ENCODE measurements at regions not wholly inside any gene's neighbourhood (a gene's known extent, or its start where the extent isn't known, plus 50 kb on each side); places are given as distances from the start of the nearest gene placed in this dataset.
A peak's percentile ranks its signal among the peaks of the same experiment; 100 is the strongest.

DNA sequence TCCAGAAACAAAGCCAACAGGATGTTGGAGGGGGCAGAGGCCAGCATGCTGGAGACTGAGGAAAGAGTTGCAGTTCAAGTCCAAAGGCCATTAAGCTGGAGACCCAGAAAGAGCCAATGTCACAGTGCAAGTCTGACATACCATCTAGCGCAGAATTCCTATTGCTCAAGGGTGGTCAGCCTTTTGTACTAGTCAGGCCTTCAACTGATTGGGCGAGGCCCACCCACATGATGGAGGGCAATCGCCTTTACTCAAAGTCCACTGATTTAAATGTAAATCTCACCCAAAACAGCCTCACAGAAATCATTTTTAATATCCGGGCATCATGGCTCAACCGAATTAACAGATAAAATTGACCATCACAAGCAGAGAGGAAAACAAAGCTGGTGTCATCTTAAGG, 113.9 kb downstream of the RCN1 start:
- DNase-seq (ENCODE audit: low read depth) = no peak

DNA sequence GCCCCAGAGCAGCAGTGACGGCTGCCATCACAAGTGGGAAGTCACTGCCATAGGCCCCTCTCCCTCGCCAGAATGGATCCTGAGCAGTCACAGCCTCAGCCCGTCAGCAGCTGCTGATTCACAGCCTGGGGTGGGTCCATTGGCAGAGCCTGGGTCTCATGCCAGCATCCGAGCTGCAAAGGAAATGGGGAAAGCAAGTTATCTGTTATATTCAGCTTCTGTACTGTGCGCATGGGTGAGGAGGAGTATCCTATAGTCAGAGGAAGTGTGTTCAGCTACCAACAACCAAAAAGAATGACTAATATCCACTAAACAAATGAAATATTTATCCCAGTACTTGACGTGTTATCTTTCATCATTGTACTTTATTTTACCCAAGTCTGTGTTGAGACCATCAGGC, 119.7 kb downstream of the RCN1 start:
- DNase-seq (ENCODE audit: low read depth) = no peak

DNA sequence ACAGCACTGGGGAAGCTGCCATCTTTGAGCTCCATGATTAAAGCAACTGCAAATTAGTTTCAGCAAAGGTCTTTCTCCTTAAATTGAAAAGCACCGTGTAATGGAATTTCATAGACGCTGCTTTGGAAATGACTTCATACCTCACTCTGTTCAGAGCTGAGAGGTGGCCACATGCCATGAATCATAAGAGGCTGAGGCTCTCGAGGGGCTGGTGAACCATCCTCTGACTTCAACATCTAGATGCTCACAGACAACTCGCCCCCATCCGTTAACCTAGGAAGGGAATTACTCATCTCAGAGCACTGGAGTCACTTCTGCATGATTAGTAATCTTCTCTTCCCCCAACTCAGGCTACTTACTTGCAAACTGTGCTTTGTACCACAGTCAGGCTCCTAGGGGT, 122.3 kb downstream of the RCN1 start:
- peak; percentile 15 for DNase-seq (ENCODE audit: low read depth)

DNA sequence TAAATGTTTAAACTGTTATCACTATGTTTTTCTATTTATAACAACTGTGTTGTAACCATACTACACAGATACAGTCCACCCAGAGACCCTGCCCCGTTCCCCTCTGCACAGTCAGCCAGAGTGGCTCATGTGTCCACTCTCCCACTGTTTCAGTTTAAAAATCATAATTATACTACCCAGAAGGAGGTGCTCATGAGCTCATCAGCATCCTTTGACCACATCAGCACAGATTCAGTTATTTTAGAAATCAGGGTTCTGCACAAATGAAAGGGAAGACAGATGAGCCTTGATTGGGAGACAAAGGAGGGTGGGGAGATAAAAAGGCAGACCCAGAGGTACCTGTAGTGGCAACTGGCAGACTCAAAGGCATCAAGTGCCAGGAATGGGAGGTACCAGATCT, 124.3 kb downstream of the RCN1 start:
- no peak for DNase-seq (ENCODE audit: low read depth)

DNA sequence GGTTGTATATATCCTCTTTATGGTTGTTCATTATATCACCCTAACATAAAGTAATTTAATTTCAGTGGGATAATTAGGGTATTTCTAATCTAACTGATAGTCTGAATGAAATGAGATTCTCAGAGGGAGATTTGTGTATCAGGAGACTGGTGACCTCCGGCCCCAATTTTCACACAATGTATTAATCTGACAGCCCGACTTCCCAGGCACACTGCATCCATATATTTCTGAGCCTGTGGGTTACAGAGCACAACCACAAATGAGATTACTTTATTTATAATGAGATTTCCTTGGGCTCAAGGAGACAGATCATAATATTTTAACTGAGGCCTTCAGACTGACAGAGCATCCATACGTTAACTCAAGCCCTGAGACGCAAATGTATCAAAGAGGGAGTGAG, 125.9 kb downstream of the RCN1 start:
- DNase-seq (ENCODE audit: low read depth) = no peak

DNA sequence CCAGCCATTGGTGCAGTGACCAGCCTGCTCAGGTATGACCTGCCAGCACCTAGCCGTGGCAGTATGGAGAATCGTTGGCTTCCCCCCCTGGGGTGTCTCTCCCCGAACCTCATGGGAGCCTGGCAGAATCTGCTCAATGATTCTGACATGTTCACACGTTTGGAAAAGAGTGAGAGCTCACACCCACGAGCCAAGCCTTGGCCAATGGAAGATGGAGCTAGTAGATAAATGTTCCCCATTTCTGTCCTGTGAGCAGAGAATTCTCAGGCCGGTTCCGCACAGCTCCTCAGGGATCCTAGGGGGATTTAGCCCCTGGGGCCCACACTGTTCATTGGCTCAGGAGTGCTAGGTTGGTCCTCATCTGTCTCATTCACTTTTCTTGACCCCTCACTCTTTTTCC, 128.4 kb downstream of the RCN1 start:
- DNase-seq (ENCODE audit: low read depth) = no peak

DNA sequence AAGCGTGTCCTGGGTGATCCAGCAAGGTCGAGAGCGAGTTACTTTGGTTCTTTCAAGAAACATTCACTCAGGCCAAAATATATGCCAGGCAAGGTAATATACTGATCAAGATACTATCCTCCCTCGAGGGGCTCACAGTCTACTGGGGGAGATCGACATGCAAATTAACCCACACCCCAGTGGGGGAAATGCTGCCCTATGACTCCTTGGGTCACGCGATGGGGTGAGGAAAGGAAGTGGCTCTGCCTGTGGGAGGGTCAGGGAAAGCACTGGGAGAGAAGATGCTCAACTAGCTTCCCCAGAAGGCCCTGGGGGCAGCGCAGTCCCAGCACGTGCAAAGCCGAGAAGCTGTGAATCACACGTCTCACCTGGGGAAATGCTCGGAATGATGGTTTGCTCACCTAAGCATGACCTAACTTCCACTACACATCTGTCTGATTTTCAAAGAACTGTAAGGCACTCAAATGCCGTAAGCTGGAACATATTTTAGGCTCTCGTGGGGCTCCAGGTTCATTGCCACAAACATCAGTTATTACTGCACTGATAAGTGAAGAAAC, 130.7 kb downstream of the RCN1 start:
- DNase-seq (ENCODE audit: low read depth) = no peak

DNA sequence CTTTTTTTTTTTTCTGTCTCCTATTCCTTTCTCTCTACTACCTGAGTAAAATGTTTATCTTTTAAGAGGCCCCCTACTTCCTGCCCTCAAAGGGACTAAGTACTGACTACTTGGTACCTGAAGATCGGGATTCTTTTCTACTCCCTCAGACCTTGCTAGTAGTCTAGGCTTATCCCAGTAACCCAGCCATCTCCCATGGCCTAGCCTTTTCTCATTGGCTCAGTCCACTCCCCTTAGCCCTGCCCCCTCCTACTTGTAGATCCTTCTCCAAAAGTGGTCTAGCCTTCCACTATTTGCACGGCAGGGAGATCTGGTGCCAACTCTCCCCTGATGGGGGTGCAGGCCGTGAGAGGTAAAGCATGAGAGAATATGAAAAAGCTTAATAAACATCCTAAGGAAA, 133.7 kb downstream of the RCN1 start:
- DNase-seq (ENCODE audit: low read depth) = no peak

DNA sequence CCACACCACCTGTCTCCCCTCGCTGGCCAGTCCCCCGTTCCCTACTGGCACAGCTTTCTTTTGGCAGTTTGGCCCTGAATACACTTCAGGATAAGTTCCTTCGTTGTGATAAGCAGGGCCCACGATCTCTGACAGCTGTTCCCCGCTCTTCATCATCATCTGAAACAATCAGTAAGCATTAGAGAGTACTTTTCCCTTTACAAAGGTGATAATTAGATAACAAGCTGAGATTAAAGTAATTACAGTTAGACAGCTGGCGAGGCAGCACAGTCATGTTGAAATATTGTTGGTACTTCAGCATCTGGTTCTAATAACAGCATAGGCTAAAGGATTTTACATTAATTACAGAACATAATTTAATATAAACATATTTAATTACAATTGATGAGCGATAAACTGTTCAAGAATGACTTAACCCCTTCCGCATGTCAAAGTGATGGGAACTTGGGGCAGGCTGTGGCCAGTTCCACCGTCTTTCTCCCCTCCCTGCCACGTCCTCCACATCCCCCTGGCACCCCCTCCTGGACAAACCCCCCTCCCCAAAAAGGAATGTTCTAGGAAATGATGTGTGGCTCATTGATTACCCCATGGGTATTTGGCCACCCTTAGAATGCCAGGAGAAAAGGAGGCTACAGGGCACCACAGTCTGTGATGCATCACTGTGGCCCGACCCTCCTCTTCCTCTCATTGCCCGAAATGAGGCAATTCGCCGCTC, 134.9 kb downstream of the RCN1 start:
- DNase-seq (ENCODE audit: low read depth) = no peak

DNA sequence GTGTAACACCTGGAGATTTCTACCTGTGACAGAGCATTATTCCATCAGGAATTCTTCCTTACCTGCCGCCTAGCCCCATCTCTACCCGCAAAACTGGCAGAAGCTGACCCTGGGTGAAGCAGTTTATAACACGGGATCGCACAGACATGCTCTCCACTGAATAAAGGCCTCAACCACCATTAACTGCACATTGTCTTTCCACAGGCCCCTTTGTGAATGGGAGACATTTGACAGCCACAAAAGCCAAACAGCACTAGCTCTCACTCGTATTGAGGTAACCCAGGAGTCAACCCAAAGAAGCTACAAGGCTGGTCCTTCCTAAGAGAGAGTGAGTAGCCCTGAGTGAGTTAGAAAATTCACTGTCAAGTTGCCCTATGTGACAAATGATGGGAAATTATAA, 135.6 kb downstream of the RCN1 start:
- DNase-seq (ENCODE audit: low read depth) = no peak

DNA sequence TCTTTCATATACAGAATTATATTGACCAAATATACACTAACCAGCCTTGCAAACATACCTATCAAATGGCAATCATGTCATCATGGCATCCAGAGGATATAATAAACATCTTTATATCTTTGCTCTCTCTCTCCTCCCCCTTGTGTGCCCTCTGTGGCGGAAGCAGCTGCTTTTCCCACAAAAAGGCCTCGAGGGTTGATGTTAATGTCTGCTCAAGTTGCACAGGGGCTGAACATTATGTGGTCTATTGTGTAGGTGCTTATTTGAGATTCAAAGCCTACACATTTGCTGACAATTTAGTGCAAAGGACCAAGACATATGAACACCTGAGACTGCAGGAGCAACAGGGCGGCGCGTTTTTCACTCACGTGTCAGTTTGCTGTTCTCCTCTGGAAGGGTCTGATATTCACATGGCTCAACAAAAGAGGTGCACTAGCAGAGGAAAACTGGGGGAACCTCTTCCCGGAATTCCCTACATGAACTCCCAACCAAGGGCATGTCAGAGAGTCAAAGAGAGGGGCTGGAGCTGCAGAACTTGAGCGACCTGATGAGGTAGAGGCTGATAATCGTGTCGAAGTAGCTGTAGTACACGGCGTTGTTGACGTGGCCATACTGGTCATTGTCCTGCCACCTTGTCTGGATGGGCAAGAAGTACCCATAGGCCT, 138.8 kb downstream of the RCN1 start:
- DNase-seq (ENCODE audit: low read depth) = no peak

DNA sequence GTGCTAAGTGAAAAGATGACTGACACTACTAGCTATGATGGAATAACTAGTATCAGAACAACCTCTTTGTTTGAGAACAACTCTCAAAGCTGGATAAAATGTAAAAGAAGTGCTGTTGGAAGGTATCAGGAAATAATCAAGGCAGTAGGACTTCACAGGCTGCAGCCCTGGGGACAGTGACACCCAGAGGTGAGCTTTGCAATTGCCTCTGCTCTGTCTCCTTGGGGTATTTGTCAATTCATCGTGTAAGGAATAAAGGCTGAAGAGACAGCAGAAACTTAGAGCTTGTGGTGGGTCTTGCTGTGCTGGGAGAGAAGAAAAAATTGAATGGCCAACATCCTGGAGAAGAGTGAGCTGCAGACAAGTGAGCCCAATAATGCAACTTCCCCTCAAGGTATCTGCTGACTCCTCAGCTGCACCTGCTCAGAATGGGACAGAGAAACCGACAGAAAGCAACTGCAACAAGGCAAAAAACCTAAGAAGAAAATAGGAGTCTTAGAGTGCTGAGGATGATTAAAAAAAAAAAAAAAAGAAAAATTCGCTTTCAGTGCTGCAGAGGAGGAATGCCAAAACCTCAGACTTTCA, 141.1 kb downstream of the RCN1 start:
- DNase-seq (ENCODE audit: low read depth) = peak; percentile 30

DNA sequence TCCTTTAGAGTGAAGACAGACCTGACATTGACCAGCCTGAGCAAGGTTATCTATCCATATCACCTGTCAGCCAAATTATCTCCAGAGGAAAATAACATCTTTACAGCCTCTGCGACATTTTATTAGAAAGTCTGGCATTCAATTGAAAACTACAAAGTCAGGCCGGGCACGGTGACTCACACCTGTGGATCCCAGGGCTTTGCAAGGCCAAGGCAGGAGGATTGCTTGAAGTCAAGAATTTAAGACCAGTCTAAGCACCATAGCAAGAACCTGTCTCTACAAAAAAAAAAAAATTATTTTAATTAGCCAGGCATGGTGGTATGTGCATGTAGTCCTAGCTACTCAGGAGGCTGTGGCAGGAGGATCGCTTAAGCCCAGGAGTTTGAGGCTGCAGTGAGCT, 141.6 kb downstream of the RCN1 start:
- DNase-seq (ENCODE audit: low read depth) = no peak

DNA sequence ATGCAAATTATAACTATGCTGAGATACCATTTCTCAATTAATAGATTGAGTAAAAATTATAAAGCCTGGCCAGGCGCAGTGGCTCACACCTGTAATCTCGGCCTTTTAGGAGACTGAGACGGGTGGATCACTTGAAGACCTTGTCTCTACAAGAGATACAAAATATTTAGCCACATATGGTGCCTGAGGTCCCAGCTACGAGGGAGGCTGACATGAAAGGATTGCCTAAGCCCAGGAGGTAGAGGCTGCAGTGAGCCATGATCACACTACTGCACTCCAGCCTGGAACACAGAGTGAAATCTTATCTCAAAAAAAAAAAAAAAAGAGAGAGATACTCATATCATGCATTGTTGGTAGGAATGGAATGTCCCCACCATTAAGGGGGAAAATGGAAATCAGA, 142.4 kb downstream of the RCN1 start:
- DNase-seq (ENCODE audit: low read depth) = no peak

DNA sequence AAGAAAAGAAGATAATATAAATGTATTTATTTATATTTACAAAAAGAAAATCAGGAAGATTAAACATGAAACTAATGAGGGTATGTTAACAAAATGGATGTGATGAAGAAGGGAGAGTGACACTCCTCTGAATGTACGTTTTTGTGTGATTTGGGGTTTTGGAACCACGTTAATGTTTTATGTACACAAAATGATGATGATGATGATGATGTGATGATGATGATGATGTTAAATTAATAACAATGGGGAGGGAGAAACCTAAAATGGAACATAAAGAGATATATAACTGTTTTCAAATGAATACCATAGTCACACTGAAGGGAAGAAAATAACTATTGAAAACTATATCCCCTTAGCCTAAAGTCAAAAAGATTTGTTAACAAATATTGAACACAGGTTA, 143.1 kb downstream of the RCN1 start:
- no peak for DNase-seq (ENCODE audit: low read depth)

DNA sequence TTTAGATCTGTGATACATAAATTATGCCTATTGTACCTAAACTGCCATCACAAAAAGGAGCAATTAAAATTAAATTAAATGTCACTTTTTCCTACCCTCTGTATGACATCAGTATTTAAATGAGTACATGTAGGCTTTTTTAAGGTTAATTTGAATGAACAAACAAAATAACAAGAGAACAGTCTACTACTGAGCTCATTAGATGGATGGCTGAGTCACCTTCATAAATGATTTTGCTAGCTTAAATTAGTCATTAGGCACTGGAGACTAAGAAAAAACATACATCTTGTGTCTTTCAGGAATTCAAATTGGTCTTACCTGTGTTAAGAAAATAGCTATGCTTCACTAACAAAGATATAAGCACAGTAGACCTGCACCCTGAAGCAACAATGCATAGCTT, 153.6 kb downstream of the RCN1 start:
- DNase-seq (ENCODE audit: low read depth) = peak; percentile 2

DNA sequence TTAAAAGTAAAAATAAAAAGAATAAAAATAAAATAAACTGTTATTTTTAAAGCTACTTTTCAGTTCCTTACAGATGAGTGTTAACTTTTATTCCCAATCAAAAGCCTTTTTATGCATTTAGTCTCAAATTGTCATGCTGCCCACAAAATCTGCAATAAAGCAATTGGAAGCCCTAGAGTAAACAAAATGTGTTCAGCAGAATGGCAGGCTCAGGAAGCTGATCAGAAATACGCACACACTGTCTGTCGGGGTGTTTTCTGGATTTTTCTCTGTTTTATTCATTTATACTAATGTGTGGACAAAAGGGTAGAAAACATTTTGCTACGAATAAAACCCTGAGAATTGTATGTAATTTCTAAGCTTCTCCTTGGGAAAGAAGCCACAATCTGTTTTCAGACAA, 162.8 kb downstream of the RCN1 start:
- DNase-seq (ENCODE audit: low read depth) = no peak

DNA sequence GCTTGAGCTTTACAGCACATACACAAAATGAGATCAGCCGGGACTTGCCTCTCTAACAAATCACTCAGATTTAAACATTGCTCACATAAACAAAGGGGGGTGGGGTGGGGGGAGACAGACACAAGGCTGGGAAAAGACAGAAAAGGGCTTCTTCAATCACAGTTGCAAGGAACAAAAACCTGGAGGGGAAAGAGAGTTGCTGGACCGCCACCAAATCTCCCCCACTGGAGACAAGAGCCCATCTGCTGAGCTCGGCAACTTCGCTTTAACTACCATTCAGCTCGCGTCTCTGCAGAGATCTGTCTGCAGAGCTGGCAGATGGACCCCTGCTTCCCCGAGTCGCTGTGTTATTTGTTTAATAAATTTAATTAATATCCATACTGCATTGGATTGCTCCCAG, 165.0 kb downstream of the RCN1 start:
- no peak for DNase-seq (ENCODE audit: low read depth)

DNA sequence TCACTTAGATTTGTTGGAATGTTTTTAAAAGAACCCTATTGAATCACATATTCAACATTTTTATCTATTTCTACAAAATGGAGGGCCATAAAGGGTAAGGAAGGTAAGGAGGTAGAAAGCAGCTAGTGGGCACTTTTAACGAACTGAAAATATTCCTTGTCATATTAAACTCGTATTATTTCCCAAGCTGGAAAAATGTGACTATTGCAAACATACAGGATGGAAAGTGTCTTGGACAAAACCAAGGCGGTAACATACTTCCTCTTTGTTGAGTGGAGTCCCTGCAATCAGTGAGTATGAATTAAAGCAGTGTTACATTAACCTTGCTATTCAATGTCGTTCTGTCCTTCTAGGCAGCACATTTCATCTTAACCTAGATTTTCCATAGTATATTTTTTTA, 165.6 kb downstream of the RCN1 start:
- no peak for DNase-seq (ENCODE audit: low read depth)

DNA sequence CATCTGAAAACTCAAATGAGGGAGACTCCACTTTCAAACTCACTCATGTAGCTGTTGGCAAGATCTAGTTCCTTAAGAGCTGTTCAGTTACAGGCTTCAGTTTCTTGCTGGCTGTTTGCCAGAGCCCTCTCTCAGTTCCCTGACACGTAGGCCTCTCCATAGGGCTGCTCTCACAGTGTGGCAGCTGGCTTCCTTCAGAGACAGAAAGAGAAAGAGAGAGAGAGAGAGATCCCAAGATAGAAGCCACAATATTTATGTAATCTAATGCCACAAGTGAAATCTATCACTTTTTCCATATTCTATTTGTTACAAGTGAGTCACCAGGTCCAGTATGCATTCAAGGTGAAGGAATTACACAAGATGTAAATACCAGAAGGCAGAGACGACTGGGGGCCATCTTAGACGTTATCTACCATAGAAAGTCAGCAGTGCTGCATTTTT, 168.8 kb downstream of the RCN1 start:
- peak; percentile 1 for DNase-seq (ENCODE audit: low read depth)

DNA sequence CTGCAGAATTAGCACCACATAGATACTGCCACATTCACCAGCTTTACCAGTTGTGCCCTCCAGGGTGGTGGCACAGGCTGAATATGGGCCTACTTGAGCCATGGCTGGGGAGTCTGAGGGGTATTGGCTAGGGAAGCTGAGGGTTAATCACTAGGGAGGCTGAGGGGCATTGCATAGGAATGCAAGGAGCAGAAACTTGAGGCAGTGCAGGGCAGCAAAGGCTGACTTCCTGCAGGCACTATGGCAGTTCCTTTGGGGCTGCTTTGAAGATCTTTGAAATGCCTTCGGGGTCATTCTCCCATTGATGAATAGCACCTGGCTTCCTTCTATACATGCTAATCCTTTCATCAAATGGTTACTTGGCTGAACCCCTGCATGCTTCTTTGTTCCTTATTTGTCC, 171.5 kb downstream of the RCN1 start:
- no peak for DNase-seq (ENCODE audit: low read depth)

DNA sequence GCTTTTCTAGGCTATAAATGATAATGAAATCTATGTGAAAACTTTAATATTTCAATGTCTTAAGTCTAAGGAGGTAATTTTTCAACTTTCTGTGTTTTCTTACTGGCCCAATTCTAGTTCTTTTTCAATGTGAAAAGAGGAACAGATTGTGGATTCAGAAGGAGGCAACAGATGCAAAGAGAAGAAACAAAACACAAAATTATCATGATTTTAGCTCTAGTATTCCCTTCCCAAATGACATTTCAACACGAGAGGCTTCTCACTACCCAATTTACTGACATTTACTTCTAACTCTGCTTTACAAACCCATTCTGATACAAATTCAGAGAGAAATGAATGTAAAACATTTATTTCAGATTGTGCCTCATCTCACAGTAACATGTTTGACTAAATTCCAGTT, 169.4 kb downstream of the WT1 start:
- no peak for DNase-seq (ENCODE audit: low read depth)

DNA sequence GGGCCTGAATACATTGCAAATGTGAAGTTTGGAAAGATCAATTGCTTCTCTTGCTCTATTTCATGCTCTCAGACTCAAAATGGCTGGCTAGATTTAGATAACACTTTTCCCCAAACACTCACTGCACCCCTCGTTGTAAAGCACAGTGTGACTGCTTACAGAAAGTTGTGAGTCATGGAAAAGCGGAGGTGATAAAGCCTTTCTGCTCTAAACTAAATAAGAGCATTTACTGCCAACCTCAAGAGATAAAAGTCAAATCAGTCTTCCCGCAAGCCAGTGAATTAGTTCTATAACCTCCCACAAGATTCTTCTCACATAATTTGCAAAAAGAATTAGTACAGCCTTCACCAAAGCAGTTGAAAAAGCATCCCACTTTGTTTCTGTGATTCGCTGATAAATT, 168.7 kb downstream of the WT1 start:
- DNase-seq (ENCODE audit: low read depth) = no peak
